HG03521 (cell line): ENCODE measurements at regions not wholly inside any gene's neighbourhood (a gene's known extent, or its start where the extent isn't known, plus 50 kb on each side); places are given as distances from the start of the nearest gene placed in this dataset.

Source experiments
- ATAC-seq: cut with Tn5 transposase; IDR thresholded peaks from one replicate; pipeline ENCODE4 v1.9.1; 2021; ENCODE audit warnings: mild to moderate bottlenecking, moderate library complexity; ENCODE audit not compliant: unreplicated experiment

GRCh38 chr3:22969276-22969675 is 233.9 kb upstream of the UBE2E2 start:
- ATAC-seq, result no peak

GRCh38 chr3:22971497-22971896 is 231.6 kb upstream of the UBE2E2 start:
- no peak for ATAC-seq

GRCh38 chr3:22977042-22977441 is 226.1 kb upstream of the UBE2E2 start:
- no peak for ATAC-seq

- peak; percentile 47 for ATAC-seq
These were observed 225.4 kb upstream of the UBE2E2 start for GRCh38 chr3:22977650-22978289.

- no peak for ATAC-seq
These were observed 223.5 kb upstream of the UBE2E2 start for GRCh38 chr3:22979581-22979980.

DNA sequence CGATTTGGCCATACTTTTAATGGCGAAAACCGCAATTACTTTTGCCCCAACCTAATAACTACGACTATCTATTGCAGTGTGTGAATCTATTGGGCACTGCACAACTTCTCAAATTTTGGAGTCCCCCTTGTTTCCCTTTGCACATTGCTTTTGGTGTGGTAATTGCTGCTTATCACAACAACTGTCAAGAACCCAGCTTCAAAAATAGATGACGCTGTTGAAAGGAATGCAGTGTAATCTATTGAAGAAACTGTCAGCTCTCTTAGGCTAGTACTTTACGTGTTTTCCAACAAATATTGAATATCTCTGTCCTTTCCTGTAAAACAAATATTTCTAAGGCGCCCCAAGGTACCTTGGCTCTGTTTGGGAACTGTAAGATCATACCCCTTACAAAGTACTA is 222.8 kb upstream of the UBE2E2 start:
- ATAC-seq, result no peak

DNA sequence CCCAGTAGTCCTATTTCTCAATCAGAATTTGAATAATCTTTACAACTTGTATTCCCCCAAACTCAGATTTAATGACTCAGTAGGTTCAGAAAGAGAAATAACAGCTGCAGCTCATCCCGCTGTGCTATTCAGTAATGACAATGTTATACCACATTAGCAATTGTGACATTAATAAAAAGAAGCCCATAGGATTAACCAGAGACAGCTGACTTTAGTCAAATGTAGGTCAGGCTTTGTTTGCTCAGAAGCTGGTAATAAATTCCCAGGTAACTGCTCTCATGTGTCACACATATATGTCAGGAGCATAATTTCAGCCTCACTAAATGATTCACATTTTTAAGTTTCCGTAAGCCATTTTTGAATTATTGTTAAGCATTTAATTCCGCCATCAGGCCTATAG is 222.0 kb upstream of the UBE2E2 start:
- no peak for ATAC-seq

DNA sequence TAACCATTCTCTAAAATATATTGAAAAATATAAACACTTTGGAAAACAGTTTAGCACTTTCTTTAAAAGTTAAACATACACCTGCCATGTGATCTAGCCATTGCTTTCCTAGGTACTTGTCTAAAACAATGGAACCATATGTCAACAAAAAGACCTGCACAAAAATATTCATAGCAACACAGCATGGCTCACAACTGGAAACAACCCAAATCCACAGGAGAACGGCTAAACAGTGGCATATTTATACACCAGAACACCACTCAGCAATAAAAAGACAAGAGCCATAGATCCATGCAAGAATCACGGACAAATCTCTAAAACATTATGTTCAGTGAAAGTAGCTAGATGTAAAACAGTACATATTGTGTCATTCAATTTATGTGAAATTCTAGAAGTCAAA is 221.3 kb upstream of the UBE2E2 start:
- no peak for ATAC-seq

GRCh38 chr3:22982981-22983587 is 220.0 kb upstream of the UBE2E2 start:
- no peak for ATAC-seq

- no peak for ATAC-seq
These were observed 216.2 kb upstream of the UBE2E2 start for GRCh38 chr3:22986958-22987357.

GRCh38 chr3:22988566-22988965 is 214.6 kb upstream of the UBE2E2 start:
- no peak for ATAC-seq

DNA sequence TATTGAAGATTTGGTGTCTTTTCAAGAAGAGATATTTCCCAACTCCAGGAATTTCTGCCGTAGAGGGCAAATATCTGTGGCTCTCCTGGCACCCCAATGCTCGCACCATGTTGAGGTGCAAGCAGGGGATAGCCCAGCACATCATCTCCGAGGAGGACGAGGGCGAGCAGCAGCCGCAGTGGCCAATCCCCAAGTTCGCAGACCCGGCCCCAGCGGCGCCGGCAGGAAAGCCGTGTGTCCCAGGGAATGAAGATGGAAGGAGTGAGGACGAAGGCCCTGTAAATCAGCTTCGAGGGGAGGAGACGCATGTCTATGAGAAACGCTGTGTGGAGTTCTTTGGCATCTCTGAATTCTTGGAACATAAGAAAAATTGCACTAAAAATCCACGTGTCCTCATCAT is 213.4 kb upstream of the UBE2E2 start:
- no peak for ATAC-seq

GRCh38 chr3:22990291-22991200 is 212.6 kb upstream of the UBE2E2 start:
- ATAC-seq, result no peak

DNA sequence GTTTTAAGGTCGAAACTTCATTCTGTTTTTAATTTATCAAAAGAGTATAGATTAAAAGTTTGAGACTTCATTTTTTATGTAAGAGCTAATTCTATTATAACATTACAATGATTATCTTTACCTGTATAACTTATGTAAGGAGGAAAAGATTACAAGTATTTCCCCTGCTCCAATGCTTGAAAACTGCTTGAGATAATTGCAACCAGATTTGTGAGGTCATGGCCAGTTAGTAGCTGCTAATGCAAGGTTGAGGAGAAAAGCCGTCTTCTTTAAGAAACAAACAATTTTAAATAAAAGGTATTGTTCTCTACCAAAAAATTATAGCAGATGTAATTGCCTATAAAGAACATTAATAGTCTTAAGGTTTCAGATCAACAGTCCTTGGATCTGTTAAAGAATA is 208.3 kb upstream of the UBE2E2 start:
- ATAC-seq, result no peak

- no peak for ATAC-seq
These were observed 206.1 kb upstream of the UBE2E2 start for GRCh38 chr3:22996920-22997571.

DNA sequence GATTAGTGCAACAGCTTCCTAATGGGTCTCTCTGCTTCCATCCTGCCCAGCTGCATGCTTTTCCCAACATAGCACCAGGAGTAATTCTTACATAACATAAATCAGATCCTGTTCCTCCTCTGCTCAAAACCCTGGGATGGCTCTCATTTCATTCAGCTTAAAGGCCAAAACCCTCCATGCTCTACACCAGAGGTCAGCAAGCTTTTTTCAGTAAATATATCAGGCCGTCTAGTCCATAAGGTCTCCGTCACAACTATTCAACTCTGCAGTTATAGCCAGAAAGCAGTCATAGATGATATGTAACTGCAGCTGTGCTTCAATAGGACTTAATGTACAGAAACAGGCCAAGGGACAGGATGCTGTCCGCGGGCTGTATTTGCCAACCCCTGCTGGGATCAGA is 202.8 kb upstream of the UBE2E2 start:
- no peak for ATAC-seq

GRCh38 chr3:23002151-23002550 is 201.0 kb upstream of the UBE2E2 start:
- ATAC-seq, result no peak

GRCh38 chr3:23002836-23003732 is 200.0 kb upstream of the UBE2E2 start:
- ATAC-seq, result no peak

DNA sequence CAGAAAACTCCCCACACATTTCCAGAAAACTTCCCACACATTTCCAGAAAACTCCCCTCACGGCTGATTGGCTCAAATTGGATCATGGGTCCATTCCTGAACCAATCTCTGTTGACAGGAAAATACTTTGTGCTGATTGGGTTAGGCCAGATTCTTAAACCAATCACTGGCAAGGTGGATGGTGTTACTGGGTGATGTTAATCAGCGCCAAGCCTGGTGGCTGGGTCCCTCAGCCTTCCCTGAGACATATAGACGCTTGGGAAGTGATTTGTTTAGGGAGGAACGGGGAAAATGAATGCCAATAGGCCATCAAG is 199.4 kb upstream of the UBE2E2 start:
- ATAC-seq, result no peak

GRCh38 chr3:23004971-23005370 is 198.2 kb upstream of the UBE2E2 start:
- ATAC-seq, result no peak

GRCh38 chr3:23017801-23018200 is 185.3 kb upstream of the UBE2E2 start:
- no peak for ATAC-seq
